SK-N-SH (cell line): ENCODE measurements at regions not wholly inside any gene's neighbourhood (a gene's known extent, or its start where the extent isn't known, plus 50 kb on each side); places are given as distances from the start of the nearest gene placed in this dataset.

Source experiments
- CTCF ChIA-PET: fragments of 300-600, 350-600 bp; formaldehyde crosslinking; extraction: SDS; loops from one replicate; lab custom pipeline; 2021; lab: Yijun Ruan, JAX
- POLR2A ChIA-PET: fragments of 350-600 bp; sonication (Branson Sonifier 250); formaldehyde crosslinking; extraction: SDS; loops from one replicate; lab custom pipeline; 2020; ENCODE audit warnings: antibody characterized with exemption, inconsistent platforms; lab: Yijun Ruan, JAX
- DNase-seq: peaks from one replicate; pipeline ENCODE4 v3.0.0; 2012
- H2AFZ ChIP-seq: fragments of 200-600 bp; sonication (generic); 2 replicates; pipeline ENCODE4 v1.8.1; 2016; ENCODE audit warnings: antibody characterized with exemption, mild to moderate bottlenecking, low read depth
- H3F3A ChIP-seq: fragments of 200-600 bp; sonication (generic); replicated peaks from 2 replicates; pipeline ENCODE3; 2016; ENCODE audit warnings: antibody characterized with exemption, mild to moderate bottlenecking; ENCODE audit not compliant: insufficient read depth
- H3K27ac ChIP-seq, 2 experiments: fragments of 200-500 bp in 1 of 2; fragments of 200-600 bp in 1 of 2; sonication (Bioruptor generic) in 1 of 2; sonication (generic), shearing (Covaris generic) in 1 of 2; 2 replicates each; pipeline versions ENCODE4 v1.5.1 to v1.6.1; 2014 to 2016; ENCODE audit warnings: low read depth in 2 of 2, inconsistent platforms in 1 of 2, low read length in 1 of 2, mild to moderate bottlenecking in 1 of 2, mixed read lengths in 1 of 2
- H3K27me3 ChIP-seq: fragments of 200-600 bp; sonication (generic), shearing (Covaris generic); 2 replicates; pipeline ENCODE4 v1.6.1; 2016; ENCODE audit warnings: mixed run types; ENCODE audit not compliant: insufficient read depth
- H3K36me3 ChIP-seq, 2 experiments: fragments of 200-500 bp in 1 of 2; fragments of 200-600 bp in 1 of 2; sonication (Bioruptor generic) in 1 of 2; sonication (generic) in 1 of 2; replicated peaks in 1 of 2; 2 replicates each; pipeline versions ENCODE3 to v1.5.1; 2014 to 2016; ENCODE audit warnings: low read length in 1 of 2, mild to moderate bottlenecking in 1 of 2; ENCODE audit not compliant: insufficient read depth in 2 of 2, control insufficient read depth in 1 of 2
- H3K4me1 ChIP-seq, 2 experiments: fragments of 200-500 bp in 1 of 2; fragments of 200-600 bp in 1 of 2; sonication (Bioruptor generic) in 1 of 2; sonication (generic), shearing (Covaris generic) in 1 of 2; 2 replicates each; pipeline versions ENCODE4 v1.5.1 to v1.6.1; 2014 to 2016; ENCODE audit warnings: low read depth in 1 of 2, low read length in 1 of 2, mixed run types in 1 of 2; ENCODE audit not compliant: insufficient read depth in 2 of 2, control insufficient read depth in 1 of 2
- H3K4me2 ChIP-seq: fragments of 200-600 bp; sonication (generic), shearing (Covaris generic); 2 replicates; pipeline ENCODE4 v1.6.1; 2017; ENCODE audit warnings: mixed run types
- H3K4me3 ChIP-seq, 2 experiments: fragments of 200-500 bp in 1 of 2; fragments of 200-600 bp in 1 of 2; sonication (Bioruptor generic) in 1 of 2; sonication (generic), shearing (Covaris generic) in 1 of 2; 2 replicates each; pipeline versions ENCODE4 v1.5.1 to v1.8.1; 2014 to 2016; ENCODE audit warnings: low read depth in 2 of 2, inconsistent platforms in 1 of 2, low read length in 1 of 2, mild to moderate bottlenecking in 1 of 2, mixed read lengths in 1 of 2, moderate library complexity in 1 of 2
- H3K79me2 ChIP-seq: fragments of 200-600 bp; sonication (generic); 2 replicates; pipeline ENCODE4 v1.8.1; 2017; ENCODE audit warnings: mild to moderate bottlenecking; ENCODE audit not compliant: insufficient read depth
- H3K9ac ChIP-seq: fragments of 200-600 bp; sonication (generic); 2 replicates; pipeline ENCODE4 v1.6.1; 2017; ENCODE audit warnings: mixed run types
- H3K9me2 ChIP-seq: fragments of 200-600 bp; sonication (generic); 2 replicates; pipeline ENCODE4 v1.6.1; 2017; ENCODE audit warnings: mixed run types
- H3K9me3 ChIP-seq: fragments of 200-600 bp; sonication (generic); 2 replicates; pipeline ENCODE4 v1.6.1; 2017; ENCODE audit warnings: mixed run types, mild to moderate bottlenecking, moderate library complexity
- H4K20me1 ChIP-seq: fragments of 200-600 bp; sonication (generic); 2 replicates; pipeline ENCODE4 v1.6.1; 2017; ENCODE audit warnings: mild to moderate bottlenecking, mixed run types; ENCODE audit not compliant: insufficient read depth
- CHD2 ChIP-seq: fragments of 150-350 bp; IDR thresholded peaks from 2 replicates; pipeline ENCODE4 v1.6.1; 2018; ENCODE audit warnings: low read length; ENCODE audit not compliant: partially characterized antibody
- ELF1 ChIP-seq: IDR thresholded peaks from 2 replicates; pipeline ENCODE4 v1.4.0; 2012
- FOXM1 ChIP-seq: IDR thresholded peaks from 2 replicates; pipeline ENCODE4 v1.4.0; 2012; ENCODE audit warnings: low read depth, mild to moderate bottlenecking
- GABPA ChIP-seq: IDR thresholded peaks from 2 replicates; pipeline ENCODE4 v1.4.0; 2012; ENCODE audit warnings: low read depth, mild to moderate bottlenecking
- MEF2A ChIP-seq: IDR thresholded peaks from 2 replicates; pipeline ENCODE4 v1.4.0; 2012; ENCODE audit warnings: low read depth, borderline replicate concordance
- MXI1 ChIP-seq: IDR thresholded peaks from 2 replicates; pipeline ENCODE4 v1.6.1; 2012; ENCODE audit warnings: mild to moderate bottlenecking, low read depth, low read length, improper control_type of control experiment
- NFIC ChIP-seq: IDR thresholded peaks from 2 replicates; pipeline ENCODE4 v1.4.0; 2012; ENCODE audit warnings: borderline replicate concordance
- POLR2AphosphoS5 ChIP-seq: IDR thresholded peaks from 2 replicates; pipeline ENCODE4 v1.6.1; 2012; ENCODE audit warnings: low read depth, low read length
- RAD21 ChIP-seq: IDR thresholded peaks from 2 replicates; pipeline ENCODE4 v1.6.1; 2012; ENCODE audit warnings: mild to moderate bottlenecking, low read length
- RCOR1 ChIP-seq: fragments of 150-350 bp; IDR thresholded peaks from 2 replicates; pipeline ENCODE4 v1.6.1; 2017; ENCODE audit warnings: antibody characterized with exemption, low read length
- RFX5 ChIP-seq: IDR thresholded peaks from 2 replicates; pipeline ENCODE4 v1.6.1; 2012; ENCODE audit warnings: mild to moderate bottlenecking, improper control_type of control experiment, low read length
- SIN3A ChIP-seq: IDR thresholded peaks from 2 replicates; pipeline ENCODE4 v1.6.1; 2012; ENCODE audit warnings: low read depth, mild to moderate bottlenecking, low read length, moderate library complexity, borderline replicate concordance
- TAF1 ChIP-seq: IDR thresholded peaks from 2 replicates; pipeline ENCODE4 v1.6.1; 2012; ENCODE audit warnings: low read depth, mild to moderate bottlenecking, low read length, moderate library complexity, borderline replicate concordance
- TCF12 ChIP-seq: IDR thresholded peaks from 2 replicates; pipeline ENCODE4 v1.4.0; 2012
- TEAD4 ChIP-seq: IDR thresholded peaks from 2 replicates; pipeline ENCODE4 v1.4.0; 2012; ENCODE audit warnings: mild to moderate bottlenecking, borderline replicate concordance; ENCODE audit not compliant: insufficient read depth
- WGBS: methylation state at CpG from one replicate; pipeline ENCODE4 v1.1.6; 2017; ENCODE audit warnings: low lambda C conversion rate; 5-methylcytosine and 5-hydroxymethylcytosine counted together
- TF ChIP-seq, protein P1 (sequence below): IDR thresholded peaks from 2 replicates; pipeline ENCODE4 v1.4.0; 2012; ENCODE audit warnings: low read depth, borderline replicate concordance
- TF ChIP-seq, protein P2 (sequence below): IDR thresholded peaks from 2 replicates; pipeline ENCODE4 v1.4.0; 2012; ENCODE audit warnings: low read depth, borderline replicate concordance
- TF ChIP-seq, protein P3 (sequence below): IDR thresholded peaks from 2 replicates; pipeline ENCODE4 v1.4.0; 2012; ENCODE audit warnings: low read depth
- TF ChIP-seq, protein P4 (sequence below): fragments of 150-350 bp; IDR thresholded peaks from 2 replicates; pipeline ENCODE4 v1.6.1; 2016; ENCODE audit warnings: mild to moderate bottlenecking, low read depth, low read length
- TF ChIP-seq, protein P5 (sequence below): fragments of 200-600 bp; sonication (generic); IDR thresholded peaks from 2 replicates; pipeline ENCODE4 v1.6.1; 2017; ENCODE audit warnings: antibody characterized with exemption, mild to moderate bottlenecking, moderate library complexity

DNA sequence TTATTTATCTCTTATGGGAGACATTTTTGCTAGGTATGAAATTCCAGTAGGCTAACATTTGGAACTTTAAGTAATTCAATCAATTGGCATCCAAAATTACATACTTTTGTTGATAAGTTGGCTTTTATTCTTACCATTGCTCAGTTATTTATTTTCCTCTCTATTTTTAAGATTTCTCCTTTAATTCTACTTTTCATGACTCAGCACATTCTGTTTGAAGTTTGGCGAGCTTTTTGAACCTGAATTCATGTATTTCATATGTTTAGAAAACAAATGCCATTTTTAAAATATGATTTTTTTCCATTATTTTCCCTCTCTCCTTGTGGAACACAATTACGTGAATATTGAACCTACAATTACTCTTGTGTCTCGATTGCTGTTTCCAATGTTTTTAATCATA is 2896.3 kb upstream of the PCDH20 start:
- Histone ChIP-seq H3F3A (no peaks in the 10 kb centered on the region), H2AFZ (no peak overlapping the region), H3K27ac (no peak overlapping the region), H3K4me3 (no peak overlapping the region), H3K9me2 (no peaks in the 10 kb centered on the region), H3K4me2 (no peak overlapping the region), H3K79me2 (no peaks in the 10 kb centered on the region), H3K27me3 (no peaks in the 10 kb centered on the region), H3K9me3 (peaks cover 6% of the 10 kb centered on the region; the same call in 1 of the 2 replicates), H3K36me3 (no peaks in the 10 kb centered on the region), H3K9ac (no peak overlapping the region), H4K20me1 (no peaks in the 10 kb centered on the region), H3K4me1 (no peaks in the 10 kb centered on the region; a peak in 1 of 4 replicates)
- TF ChIP-seq, protein P1, sequence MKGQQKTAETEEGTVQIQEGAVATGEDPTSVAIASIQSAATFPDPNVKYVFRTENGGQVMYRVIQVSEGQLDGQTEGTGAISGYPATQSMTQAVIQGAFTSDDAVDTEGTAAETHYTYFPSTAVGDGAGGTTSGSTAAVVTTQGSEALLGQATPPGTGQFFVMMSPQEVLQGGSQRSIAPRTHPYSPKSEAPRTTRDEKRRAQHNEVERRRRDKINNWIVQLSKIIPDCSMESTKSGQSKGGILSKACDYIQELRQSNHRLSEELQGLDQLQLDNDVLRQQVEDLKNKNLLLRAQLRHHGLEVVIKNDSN, result no peak
- TF ChIP-seq, protein P2, sequence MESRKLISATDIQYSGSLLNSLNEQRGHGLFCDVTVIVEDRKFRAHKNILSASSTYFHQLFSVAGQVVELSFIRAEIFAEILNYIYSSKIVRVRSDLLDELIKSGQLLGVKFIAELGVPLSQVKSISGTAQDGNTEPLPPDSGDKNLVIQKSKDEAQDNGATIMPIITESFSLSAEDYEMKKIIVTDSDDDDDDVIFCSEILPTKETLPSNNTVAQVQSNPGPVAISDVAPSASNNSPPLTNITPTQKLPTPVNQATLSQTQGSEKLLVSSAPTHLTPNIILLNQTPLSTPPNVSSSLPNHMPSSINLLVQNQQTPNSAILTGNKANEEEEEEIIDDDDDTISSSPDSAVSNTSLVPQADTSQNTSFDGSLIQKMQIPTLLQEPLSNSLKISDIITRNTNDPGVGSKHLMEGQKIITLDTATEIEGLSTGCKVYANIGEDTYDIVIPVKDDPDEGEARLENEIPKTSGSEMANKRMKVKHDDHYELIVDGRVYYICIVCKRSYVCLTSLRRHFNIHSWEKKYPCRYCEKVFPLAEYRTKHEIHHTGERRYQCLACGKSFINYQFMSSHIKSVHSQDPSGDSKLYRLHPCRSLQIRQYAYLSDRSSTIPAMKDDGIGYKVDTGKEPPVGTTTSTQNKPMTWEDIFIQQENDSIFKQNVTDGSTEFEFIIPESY, result no peak
- TF ChIP-seq TCF12, result no peak
- no peak for TF ChIP-seq POLR2AphosphoS5
- TF ChIP-seq MEF2A, result no peak
- TF ChIP-seq TEAD4, result no peak
- TF ChIP-seq GABPA, result no peak
- no peak for TF ChIP-seq NFIC
- TF ChIP-seq, protein P3, sequence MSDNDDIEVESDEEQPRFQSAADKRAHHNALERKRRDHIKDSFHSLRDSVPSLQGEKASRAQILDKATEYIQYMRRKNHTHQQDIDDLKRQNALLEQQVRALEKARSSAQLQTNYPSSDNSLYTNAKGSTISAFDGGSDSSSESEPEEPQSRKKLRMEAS, result no peak
- TF ChIP-seq MXI1, result no peak
- TF ChIP-seq ELF1, result no peak
- TF ChIP-seq RAD21, result no peak
- TF ChIP-seq, protein P4, sequence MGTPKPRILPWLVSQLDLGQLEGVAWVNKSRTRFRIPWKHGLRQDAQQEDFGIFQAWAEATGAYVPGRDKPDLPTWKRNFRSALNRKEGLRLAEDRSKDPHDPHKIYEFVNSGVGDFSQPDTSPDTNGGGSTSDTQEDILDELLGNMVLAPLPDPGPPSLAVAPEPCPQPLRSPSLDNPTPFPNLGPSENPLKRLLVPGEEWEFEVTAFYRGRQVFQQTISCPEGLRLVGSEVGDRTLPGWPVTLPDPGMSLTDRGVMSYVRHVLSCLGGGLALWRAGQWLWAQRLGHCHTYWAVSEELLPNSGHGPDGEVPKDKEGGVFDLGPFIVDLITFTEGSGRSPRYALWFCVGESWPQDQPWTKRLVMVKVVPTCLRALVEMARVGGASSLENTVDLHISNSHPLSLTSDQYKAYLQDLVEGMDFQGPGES, result no peak
- no peak for TF ChIP-seq SIN3A
- TF ChIP-seq, protein P5, sequence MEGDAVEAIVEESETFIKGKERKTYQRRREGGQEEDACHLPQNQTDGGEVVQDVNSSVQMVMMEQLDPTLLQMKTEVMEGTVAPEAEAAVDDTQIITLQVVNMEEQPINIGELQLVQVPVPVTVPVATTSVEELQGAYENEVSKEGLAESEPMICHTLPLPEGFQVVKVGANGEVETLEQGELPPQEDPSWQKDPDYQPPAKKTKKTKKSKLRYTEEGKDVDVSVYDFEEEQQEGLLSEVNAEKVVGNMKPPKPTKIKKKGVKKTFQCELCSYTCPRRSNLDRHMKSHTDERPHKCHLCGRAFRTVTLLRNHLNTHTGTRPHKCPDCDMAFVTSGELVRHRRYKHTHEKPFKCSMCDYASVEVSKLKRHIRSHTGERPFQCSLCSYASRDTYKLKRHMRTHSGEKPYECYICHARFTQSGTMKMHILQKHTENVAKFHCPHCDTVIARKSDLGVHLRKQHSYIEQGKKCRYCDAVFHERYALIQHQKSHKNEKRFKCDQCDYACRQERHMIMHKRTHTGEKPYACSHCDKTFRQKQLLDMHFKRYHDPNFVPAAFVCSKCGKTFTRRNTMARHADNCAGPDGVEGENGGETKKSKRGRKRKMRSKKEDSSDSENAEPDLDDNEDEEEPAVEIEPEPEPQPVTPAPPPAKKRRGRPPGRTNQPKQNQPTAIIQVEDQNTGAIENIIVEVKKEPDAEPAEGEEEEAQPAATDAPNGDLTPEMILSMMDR, result no peak
- no peak for TF ChIP-seq FOXM1
- TF ChIP-seq RFX5, result no peak
- TF ChIP-seq CHD2, result no peak
- TF ChIP-seq TAF1, result no peak
- TF ChIP-seq RCOR1, result no peak
- no peak for DNase-seq
- ChIA-PET CTCF (no interaction called here), POLR2A (no interaction called here)
- WGBS, result 80% methylated on average over 3 of the region's 3 CpGs
